Muscle of leg (tissue), 3 donors: ENCODE measurements at regions not wholly inside any gene's neighbourhood (a gene's known extent, or its start where the extent isn't known, plus 50 kb on each side); places are given as distances from the start of the nearest gene placed in this dataset.

Experiments
- DNase-seq: peaks from one replicate; pipeline ENCODE4 v3.0.0; 2013
- H3K27ac ChIP-seq: one replicate; pipeline ENCODE4 v1.5.1; 2013; ENCODE audit warnings: mild to moderate bottlenecking, low read length, control low read depth
- H3K27me3 ChIP-seq: one replicate; pipeline ENCODE4 v1.6.1; 2013; ENCODE audit warnings: low read length; ENCODE audit not compliant: control insufficient read depth, insufficient read depth
- H3K36me3 ChIP-seq: one replicate; pipeline ENCODE4 v1.6.1; 2013; ENCODE audit warnings: low read length; ENCODE audit not compliant: control insufficient read depth, insufficient read depth
- H3K4me1 ChIP-seq: one replicate; pipeline ENCODE4 v1.6.1; 2013; ENCODE audit warnings: low read length; ENCODE audit not compliant: control insufficient read depth, insufficient read depth
- H3K4me3 ChIP-seq: one replicate; pipeline ENCODE4 v1.5.1; 2013; ENCODE audit warnings: low read length, control low read depth
- H3K9me3 ChIP-seq: replicated peaks from 2 replicates; pipeline ENCODE4 v1.6.1; 2013; ENCODE audit warnings: low read depth, low read length; ENCODE audit not compliant: control insufficient read depth
- WGBS: methylation state at CpG from one replicate; pipeline ENCODE4 v1.1.5; 2013; ENCODE audit warnings: missing lambda C conversion rate; ENCODE audit not compliant: insufficient coverage; 5-methylcytosine and 5-hydroxymethylcytosine counted together

GRCh38 chr4:108292229-108292628 is 123.5 kb upstream of the LEF1 start:
- no peaks in the 10 kb centered on the region for H3K36me3 ChIP-seq
- H3K27me3 ChIP-seq = no peaks in the 10 kb centered on the region
- H3K27ac ChIP-seq = no peak overlapping the region
- no peak overlapping the region for H3K4me3 ChIP-seq
- H3K4me1 ChIP-seq = no peaks in the 10 kb centered on the region
- no peaks in the 10 kb centered on the region for H3K9me3 ChIP-seq
- DNase-seq = no peak

- Histone ChIP-seq H3K9me3 (no peaks in the 10 kb centered on the region), H3K4me3 (no peak overlapping the region), H3K27me3 (no peaks in the 10 kb centered on the region), H3K36me3 (no peaks in the 10 kb centered on the region), H3K4me1 (no peaks in the 10 kb centered on the region), H3K27ac (no peak overlapping the region)
- no CpG with 5 or more reads among the region's 2 CpGs for WGBS
- DNase-seq = no peak
Observed at GRCh38 chr4:108291137-108291536, 122.4 kb upstream of the LEF1 start.

- Histone ChIP-seq H3K36me3 (no peaks in the 10 kb centered on the region), H3K27ac (no peak overlapping the region), H3K27me3 (no peaks in the 10 kb centered on the region), H3K4me3 (no peak overlapping the region), H3K4me1 (no peaks in the 10 kb centered on the region), H3K9me3 (no peaks in the 10 kb centered on the region)
- no peak for DNase-seq
- WGBS = no CpG with 5 or more reads among the region's 1 CpG
Observed at GRCh38 chr4:108287834-108288413, 119.2 kb upstream of the LEF1 start.

GRCh38 chr4:108280072-108280471 is 111.3 kb upstream of the LEF1 start:
- H3K27ac ChIP-seq = no peak overlapping the region
- H3K4me1 ChIP-seq = no peaks in the 10 kb centered on the region
- no peaks in the 10 kb centered on the region for H3K36me3 ChIP-seq
- no peaks in the 10 kb centered on the region for H3K9me3 ChIP-seq
- H3K4me3 ChIP-seq = no peak overlapping the region
- DNase-seq = no peak
- H3K27me3 ChIP-seq = no peaks in the 10 kb centered on the region

GRCh38 chr4:108276690-108277089 is 108.0 kb upstream of the LEF1 start:
- H3K4me3 ChIP-seq = no peak overlapping the region
- no peaks in the 10 kb centered on the region for H3K27me3 ChIP-seq
- no peak overlapping the region for H3K27ac ChIP-seq
- H3K36me3 ChIP-seq = no peaks in the 10 kb centered on the region
- WGBS = 100% methylated on average over 2 of the region's 3 CpGs
- no peak for DNase-seq
- H3K4me1 ChIP-seq = no peaks in the 10 kb centered on the region
- no peaks in the 10 kb centered on the region for H3K9me3 ChIP-seq

- Histone ChIP-seq H3K27me3 (no peaks in the 10 kb centered on the region), H3K4me3 (no peak overlapping the region), H3K36me3 (no peaks in the 10 kb centered on the region), H3K9me3 (no peaks in the 10 kb centered on the region), H3K4me1 (no peaks in the 10 kb centered on the region), H3K27ac (no peak overlapping the region)
- DNase-seq = no peak
Observed at GRCh38 chr4:108272986-108273385, 104.3 kb upstream of the LEF1 start.

- no peak for DNase-seq
- Histone ChIP-seq H3K27me3 (no peaks in the 10 kb centered on the region), H3K27ac (no peak overlapping the region), H3K4me3 (no peak overlapping the region), H3K4me1 (no peaks in the 10 kb centered on the region), H3K36me3 (no peaks in the 10 kb centered on the region), H3K9me3 (no peaks in the 10 kb centered on the region)
- WGBS = no CpG with 5 or more reads among the region's 2 CpGs
Observed at GRCh38 chr4:108272561-108272960, 103.8 kb upstream of the LEF1 start.

GRCh38 chr4:108272046-108272445 is 103.3 kb upstream of the LEF1 start:
- Histone ChIP-seq H3K9me3 (no peaks in the 10 kb centered on the region), H3K27ac (no peak overlapping the region), H3K27me3 (no peaks in the 10 kb centered on the region), H3K4me1 (no peaks in the 10 kb centered on the region), H3K36me3 (no peaks in the 10 kb centered on the region), H3K4me3 (no peak overlapping the region)
- no peak for DNase-seq
- WGBS = 88% methylated on average over 2 of the region's 3 CpGs

GRCh38 chr4:108270466-108271450 is 102.0 kb upstream of the LEF1 start:
- Histone ChIP-seq H3K9me3 (no peaks in the 10 kb centered on the region), H3K4me1 (no peaks in the 10 kb centered on the region), H3K4me3 (no peak overlapping the region), H3K27me3 (no peaks in the 10 kb centered on the region), H3K27ac (no peak overlapping the region), H3K36me3 (no peaks in the 10 kb centered on the region)
- 79% methylated on average over 2 of the region's 6 CpGs for WGBS
- DNase-seq = no peak

- no peak overlapping the region for H3K27ac ChIP-seq
- 91% methylated on average over 1 of the region's 4 CpGs for WGBS
- H3K4me3 ChIP-seq = no peak overlapping the region
- no peaks in the 10 kb centered on the region for H3K9me3 ChIP-seq
- no peaks in the 10 kb centered on the region for H3K4me1 ChIP-seq
- no peak for DNase-seq
- no peaks in the 10 kb centered on the region for H3K36me3 ChIP-seq
- no peaks in the 10 kb centered on the region for H3K27me3 ChIP-seq
Observed at GRCh38 chr4:108264693-108265092, 96.0 kb upstream of the LEF1 start.
